ENCODE measurements at regions not wholly inside any gene's neighbourhood (a gene's known extent, or its start where the extent isn't known, plus 50 kb on each side); places are given as distances from the start of the nearest gene placed in this dataset.

DNA sequence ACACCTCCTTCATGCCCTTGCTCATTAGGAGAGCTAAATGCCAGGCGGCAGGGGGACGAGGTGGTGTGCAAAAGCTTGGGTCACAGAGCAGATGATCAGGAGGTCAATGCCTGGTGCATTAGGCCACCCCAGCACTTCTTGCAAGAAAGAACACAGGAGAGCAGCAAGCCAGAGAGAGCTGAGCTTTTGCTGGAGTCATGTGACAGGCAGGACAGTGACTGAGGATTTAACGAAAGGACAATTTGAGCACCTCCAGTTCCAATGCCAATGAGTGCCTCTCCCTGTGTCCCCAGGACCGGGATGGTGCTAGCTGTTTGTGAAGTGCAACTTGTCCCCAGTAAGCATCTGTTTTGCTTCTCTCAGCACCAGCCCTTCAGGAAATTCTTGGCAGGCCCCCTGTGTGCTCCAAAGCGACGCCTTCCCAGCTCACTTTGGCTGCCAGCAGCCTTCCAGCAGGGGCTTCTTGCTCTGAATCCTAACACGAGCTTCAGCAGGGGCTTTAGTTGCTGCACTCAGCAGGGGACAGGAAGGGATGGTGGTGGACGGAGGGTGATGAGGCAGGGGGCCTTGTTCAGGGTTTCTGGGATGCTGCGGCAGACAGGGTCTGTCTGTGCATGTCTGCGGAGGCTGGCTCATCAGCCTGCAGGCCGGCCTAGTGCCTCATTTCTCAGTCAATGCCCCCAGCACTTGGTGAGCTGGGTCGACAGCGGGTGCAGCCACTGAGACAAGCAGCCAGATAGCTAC is 368.1 kb downstream of the RPS24 start:
- DNase-seq: peak; percentile 59

DNA sequence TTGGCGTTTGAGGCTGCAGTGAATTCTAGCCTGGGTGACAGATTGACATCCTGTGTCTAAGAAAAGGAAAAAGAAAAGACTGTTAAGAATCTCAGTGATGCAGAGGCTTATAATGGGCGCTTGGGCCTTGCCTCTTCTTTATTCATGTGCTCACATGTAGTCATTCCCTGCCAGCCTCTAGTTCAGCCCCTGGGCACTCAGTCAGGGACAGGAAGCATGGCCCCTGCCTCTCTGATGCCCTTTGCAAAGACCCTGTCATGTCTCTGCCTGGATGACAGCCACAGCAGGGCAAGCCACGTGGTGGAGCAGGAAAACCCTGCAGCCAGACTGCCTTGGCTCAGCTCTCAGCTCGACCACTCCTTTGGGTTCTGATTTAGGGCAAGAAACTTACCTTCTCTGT is 368.9 kb downstream of the RPS24 start:
- peak; percentile 35 for DNase-seq

DNA sequence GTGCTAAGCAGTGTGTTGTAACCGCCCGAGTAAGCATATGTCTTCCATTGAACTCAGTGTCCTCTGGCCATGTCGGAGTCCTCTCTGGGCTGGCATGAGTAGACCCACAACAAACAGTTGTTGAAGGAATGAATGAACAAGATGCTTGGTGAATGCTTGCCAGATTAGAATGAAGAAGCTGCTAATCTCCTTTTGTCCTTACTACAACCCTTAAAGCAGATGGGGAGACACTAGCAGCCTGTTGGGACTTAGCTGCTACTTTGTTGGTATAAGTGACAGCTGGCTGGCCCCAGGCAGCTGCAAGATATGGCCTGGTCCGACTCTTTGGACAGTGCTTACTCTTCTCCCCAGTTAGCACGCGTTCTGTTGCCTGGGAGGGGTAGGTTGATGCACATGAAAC is 370.1 kb downstream of the RPS24 start:
- DNase-seq: peak; percentile 16

DNA sequence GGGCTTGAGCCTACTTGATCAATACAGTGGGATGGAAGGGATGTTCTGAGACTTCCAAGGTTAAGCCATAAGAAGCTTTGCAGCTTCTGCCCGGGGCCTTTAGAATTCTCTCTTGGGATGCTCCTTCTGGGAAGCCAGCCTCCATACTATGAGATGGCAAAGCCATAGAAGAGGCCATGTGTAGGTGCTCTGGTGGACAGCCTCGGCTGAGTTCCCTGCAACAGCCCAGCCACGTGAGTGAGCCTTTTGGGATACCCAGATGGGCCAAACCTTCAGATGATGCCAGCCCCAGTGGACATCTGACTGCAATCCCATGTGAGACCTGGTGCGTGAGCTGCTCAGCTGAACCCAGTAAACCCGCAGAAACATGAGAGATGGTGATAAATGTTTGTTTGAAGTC is 370.6 kb downstream of the RPS24 start:
- DNase-seq: peak; percentile 23

DNA sequence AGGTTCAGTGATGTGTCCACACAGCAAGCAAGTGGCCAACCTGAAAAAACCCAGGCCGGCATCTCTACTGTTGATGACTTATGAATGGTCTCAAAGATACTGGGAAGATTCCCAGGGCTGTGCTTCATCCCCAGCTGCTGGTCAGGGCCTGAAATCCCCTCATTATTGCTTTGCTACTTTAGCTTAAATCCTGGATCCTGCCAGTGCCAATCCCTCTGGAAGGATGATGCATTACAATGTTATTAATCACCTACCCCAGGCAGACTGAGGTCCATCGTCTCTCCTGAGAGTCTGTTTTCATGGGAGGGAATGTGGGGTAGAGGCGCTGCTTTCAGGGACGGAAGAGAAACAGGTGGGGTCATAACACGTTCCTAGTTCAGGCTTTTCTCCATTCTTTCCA is 371.6 kb downstream of the RPS24 start:
- no peak for DNase-seq

DNA sequence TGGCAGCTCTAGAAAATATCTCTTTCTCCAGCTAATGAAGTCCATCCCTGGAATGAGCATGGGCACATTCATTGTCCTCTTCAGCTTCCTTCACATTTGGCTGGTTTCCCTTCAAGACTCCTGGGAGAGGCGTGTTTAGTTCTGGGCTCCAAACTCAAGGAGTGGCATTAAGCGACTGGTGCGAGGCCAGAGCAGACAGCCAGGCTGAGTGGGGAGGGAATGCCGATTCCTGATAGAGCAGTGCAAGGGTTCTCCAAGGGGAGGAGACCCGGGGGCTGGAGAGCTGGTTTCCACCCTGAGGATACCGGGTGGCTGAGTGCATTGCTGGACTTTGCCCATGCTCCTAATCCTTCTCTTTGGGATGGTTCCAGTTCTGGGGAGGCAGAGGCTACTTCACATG is 372.1 kb downstream of the RPS24 start:
- peak; percentile 11 for DNase-seq

DNA sequence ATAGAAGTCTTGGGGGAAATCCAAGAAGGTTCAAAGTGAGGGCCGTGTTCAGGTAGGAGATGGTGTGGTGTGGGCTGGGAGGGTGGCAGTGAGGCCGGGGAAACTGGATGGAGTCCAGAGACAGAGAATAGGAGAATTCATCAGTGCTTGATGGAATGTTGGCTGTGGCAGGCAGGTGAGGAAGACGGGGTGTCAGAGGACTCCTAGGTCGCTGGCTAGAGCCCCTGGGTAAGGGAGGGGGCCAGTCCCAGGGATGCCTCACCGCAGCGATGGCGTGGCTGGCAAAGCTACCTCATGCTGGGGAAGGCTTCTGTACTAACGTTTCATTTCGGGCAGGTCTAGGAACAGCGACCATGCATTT is 373.0 kb downstream of the RPS24 start:
- no peak for DNase-seq

DNA sequence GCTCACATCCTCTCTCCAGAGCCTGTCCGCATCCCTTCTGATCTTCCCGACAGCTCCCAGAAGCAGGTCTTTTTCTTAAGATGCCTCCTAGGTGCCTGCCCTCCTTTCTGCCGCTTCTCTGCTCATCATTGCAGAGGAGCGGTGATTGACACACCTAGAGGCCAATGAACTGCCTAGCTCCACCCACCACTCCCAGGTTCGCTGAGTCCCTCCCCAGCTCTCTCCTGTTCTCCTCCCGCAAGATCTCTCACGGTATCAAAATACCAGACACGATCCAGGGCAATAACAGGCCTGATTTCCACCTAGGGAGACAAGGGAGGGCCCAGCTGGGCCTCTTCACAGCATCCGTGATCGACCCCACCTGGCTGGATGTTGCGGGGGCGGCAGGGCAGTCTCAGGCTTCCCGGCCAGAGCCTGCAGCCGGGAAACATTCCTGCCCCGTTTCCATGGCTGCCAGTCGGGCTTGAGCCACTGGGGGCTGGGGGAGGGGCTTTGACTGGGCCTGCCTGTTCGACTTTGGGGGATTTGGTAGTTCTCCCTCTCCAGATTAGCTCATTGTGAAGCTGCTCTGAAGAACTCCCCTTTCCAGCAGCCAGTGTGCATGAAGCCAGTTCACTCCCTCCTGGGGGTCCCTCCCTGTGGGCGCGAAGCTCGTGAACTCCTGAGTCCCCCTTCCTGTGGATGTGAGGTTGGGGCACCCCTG is 373.5 kb downstream of the RPS24 start:
- peak; percentile 87 for DNase-seq

DNA sequence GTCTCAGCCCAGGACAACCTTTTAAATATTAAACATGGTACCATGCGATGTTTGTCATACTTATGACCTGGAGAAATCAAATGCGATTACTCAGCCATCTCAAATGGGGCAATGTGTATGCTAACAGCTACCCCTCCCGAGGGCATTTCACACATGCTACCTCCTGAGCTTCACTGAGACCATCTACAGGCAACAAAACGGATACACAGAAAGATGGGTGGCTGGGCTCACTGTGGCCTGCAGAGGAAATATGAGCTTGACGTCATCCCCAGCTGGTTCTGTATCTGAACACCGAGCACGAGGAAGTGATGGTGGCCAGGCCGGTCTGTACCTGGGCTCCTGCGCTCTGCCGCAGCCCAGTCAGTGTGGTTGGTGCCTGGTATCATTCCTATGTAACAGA is 374.3 kb downstream of the RPS24 start:
- peak; percentile 36 for DNase-seq

DNA sequence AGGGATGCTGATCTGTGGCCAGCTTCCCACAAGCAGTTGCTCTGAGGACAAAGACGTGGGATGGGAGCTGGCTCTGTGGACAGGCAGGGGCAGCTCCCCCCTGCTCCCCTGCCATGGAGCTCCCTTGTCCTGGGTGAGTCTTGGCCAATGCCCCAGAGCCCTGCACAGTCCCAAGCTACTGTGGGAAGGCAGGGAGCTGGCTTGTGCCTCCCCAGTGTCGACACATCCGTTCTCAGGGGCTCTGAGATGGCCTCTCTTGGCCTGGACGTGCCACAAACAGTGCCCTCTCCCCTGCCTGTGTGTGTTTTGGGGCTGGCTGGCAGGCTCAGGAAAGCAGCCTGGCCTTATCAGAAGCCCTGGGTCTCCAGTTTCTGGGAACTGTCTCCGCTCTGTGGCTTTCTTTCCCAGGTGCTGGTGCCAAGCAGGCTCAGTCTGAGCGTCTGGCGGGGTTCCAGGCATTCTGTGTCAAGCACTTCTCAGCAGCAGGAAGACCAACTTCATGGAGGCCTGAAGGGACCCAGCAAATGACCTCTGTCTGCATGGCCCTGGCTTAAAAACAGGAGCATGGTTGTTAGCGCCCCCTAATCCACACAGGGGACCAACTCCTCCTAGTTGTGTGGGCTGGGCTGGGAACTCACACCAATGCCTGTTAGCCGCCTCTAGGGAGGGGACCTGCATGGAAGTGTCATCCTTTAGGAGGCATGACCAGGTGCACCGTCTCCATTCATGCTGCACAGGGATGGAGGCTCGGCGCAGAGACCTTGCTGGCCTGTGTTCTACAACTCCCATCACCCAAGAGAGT is 375.2 kb downstream of the RPS24 start:
- DNase-seq: peak; percentile 56

DNA sequence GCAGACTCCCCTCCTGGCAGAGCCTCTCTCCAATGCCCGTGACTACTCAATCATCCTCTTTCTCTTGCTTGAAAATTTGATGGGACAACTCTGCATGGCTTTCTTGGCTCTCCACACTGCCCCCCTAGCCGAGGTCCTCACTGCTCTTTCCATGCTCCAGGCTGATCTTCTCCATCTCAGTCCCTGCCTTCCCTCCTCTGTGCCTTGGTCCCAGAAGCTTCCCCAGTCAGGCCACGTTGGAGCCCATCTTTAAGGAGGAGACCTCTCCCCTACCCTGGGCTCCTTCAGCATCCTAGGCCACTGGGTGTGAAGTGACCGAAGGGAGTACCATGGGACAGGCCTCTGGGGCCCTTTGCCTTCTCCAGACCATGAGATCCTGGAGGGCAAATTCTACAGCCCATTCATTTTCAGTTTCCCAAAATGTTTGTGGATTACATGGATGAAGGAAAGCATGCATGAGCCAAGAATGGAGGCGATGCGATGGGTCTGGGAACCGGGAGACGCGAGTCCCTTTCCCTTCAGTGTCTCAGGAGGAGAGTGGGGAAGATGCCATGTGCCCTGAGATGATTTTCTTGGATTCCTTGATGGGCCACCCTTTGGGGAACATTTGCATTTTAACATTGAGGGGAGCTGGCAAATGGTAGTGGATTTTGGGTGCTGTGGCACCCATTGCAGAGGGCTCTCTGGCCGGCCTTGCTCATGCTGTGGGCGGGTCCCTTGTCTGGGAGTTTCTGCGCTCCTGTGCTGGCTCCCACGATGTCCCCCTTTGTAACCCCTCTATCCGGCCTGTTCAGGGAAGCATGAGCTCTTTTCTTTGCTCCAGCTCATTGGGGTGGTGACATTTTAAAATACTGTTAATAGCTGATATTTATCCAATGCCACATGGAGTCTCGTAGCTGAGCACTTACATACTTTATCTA is 376.6 kb downstream of the RPS24 start:
- peak; percentile 30 for DNase-seq

DNA sequence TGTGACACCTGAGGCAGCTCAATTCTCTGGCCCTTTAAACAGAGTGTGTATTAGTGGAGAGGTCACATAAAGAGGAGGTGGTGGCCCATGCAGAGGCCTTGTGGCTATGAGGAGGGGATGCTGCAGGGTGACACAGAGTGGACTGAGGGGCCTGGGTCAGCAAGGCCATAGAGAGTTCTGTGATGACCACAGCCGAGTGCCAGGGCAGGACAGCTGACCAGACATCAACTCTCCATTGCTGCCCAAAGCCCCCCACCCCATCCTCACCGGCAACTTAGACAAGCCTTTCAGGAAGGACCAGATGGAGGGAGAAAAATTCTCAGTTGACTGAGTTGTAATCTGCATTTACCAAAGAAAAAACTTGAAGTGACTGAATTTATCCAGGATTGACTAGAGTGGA is 378.1 kb downstream of the RPS24 start:
- peak; percentile 16 for DNase-seq

DNA sequence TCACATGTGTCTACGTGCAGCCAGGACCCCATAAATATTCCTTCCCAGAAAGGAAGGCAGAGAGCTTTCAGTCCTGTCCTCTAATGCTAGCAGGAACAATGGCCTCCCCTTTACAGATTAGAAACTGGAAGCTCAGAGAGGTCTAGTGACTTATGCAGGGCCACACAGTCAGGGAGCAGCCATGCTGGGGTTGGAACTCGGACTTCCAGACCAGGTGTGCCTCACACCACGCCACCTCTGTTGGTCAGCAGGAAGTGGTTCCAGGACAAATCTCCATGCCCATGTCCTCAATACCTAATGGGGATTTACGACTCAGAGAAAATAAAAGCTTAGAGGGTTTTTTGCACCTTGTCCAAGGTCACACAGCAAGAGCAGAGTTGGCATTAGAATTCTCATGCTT is 378.9 kb downstream of the RPS24 start:
- DNase-seq: peak; percentile 9

DNA sequence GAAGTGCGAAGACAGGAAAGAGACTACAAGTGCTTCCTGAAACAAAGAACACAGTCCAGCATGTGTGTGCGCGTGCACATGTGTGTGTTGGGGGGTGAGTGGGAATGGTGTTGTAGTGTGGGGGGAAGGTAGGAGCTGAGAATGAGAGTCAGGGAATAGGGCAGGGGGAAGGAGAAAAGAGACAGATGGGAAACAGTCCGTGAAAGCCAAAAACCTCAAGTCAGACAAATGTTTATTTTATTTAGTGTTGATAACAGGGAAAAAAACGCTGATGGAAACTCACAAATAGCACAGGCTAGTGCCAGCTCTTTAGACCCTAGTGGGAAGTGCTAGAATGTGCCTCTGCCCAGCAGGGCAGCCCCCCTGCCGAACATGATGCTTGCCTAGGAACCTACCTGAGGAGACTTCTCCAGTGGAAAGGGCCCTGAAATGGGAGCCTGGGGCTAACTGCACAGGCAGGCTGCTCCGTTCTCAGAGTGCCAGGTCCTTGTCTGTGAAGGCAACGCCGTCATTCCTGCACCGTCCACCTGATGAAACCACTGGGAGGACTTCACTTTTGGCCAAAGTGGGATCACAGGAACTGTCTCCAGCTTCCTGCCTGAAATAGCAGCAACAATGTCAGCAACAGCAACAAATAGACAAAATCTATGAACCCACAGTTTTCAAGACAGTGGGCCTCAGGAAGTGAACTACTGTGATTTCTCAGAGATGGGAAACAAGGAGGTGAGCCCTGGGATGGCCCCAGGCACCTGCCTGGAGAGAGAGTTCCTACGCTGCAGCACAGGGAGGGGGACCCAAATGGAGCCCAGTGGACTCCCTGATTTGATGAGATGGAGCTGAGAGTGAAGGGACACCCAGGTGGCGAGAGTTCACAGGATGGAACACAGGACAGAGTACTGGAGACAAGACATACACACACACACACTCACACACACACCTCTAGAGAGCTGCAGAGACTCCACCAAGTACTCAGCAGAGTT is 379.7 kb downstream of the RPS24 start:
- DNase-seq: peak; percentile 34

DNA sequence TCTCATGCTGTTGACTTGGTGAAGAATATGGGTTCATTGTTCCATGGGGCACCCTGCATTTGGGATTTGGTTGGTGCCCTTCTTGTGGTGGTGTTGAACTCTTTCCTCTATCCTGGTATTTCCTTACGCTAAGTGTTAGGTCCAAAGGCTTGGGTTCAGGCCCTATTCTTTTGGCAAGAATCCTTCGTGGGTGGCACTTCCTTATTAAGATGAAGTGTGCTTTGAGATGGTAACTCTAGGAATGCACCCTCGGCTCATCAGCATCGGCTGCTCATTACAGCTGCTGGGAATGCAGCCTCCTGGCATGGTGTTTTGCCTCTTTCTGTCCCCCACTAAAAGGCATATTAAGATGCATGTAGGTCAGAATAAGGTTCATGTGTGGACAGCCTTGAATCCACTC is 380.7 kb downstream of the RPS24 start:
- peak; percentile 19 for DNase-seq

DNA sequence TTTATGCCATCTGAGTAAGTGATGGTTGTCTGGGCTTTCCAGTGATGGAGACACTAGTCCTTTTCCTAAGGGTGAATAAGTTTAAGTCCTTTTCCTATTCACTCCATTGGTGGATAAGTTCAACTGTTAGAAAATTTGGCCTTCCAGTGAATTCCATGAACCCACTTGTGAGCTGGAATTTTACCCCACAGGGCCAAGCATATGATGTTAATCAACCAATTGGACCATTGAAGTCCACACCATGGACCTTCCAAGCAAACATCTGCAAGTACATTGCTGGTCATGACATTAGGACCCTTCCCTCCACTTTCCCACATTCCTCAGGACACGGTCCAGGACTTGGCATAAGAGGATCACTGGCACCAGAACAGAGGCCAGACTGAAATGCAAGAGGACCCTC is 381.4 kb downstream of the RPS24 start:
- DNase-seq: peak; percentile 25

DNA sequence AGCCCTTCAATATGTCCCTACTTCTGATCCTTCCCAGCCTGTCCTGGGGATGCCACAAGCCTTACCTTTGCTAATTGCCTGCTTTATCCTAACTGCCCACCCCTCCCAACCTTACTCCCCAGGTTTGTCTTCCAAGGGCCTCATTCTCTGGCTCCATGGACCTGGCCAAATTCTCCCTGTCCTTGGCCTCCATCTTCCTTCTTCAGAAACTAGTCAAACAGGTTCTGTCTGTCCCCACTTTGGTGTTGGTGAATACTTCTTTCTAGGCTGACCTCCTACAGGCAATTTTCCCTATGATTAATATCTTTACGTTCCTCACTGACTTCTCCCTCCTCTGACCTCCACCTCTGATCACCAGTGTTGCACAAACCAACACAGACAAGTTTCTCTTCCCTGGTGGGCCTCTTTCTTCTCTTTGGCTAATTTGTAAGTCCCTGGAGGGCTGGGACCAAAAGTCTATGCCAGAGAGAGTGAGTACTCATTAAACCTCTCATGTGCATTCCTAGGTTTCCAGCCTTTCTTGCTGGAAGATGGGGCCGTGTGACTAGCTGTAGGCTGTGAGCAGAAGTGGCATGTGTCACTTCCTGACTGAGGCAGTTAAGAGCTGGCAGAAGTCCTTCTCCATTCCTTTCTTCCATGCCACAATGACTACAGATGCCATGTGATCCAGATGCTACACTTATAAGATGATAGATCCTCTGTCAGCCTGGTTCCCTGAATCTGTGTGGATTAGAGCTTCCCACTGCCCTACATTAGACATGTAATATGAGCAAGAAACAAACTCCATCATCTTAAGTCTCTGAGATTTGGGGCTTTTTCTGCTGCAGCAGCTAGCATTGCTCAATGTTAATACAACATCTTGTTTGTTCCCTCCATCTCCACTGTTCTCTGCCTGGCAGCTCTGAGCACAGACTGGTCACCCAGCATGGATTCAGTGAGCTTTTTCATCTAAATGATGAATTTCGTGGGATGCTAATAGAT is 382.7 kb downstream of the RPS24 start:
- peak; percentile 38 for DNase-seq

DNA sequence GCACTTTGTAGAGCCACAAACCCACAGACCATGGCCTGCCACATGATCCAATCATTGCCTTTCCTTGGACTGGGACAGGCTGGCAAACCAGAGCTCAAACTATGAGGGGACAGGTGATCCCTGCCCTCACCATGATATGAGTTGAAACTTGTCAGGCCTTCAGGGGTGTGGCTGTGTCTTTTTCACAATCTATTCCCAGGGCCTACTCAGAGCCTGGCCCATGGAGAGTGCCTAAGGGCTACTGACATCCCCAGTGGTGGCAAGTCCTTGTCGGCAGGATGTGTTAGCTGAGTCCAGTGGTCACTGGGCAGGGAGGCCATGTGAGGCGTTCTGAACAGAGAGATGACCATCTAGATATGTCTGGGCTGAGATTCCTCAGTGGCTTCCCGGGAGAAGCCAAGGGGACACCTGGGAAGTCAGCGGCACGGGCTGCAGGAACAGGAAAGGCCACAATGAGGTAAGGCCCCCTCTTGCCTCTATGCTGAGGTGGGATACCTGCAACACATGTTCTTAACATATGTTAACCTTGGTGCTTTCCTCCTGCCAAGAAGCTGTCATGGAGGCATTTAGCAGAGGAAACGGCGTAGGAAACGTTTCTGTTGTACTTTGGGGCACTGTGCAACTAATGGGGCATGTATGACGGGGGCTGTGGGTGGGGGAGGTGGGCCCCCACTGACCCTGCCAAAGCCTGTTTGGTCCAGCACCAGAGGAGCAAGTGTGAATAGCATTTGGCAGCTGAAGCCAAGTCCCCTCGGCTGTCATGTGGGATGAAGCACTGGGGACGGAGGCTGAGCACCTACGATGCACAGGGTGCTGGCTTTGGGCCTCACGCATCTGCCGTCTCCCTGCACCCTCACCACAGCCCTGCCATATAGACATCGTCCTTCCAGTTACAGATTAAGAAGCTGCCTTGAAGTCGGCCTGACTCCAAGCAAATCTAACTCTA is 384.0 kb downstream of the RPS24 start:
- peak; percentile 33 for DNase-seq
